Caco-2 (cell line): ENCODE measurements at regions not wholly inside any gene's neighbourhood (a gene's known extent, or its start where the extent isn't known, plus 50 kb on each side); places are given as distances from the start of the nearest gene placed in this dataset.

Source experiments
- BruUV-seq: library from RNA; stranded (reverse); fragments of 400-500 nt; replicated peaks from 2 replicates; lab custom pipeline; 2021; lab: Mats Ljungman, UMichigan
- CTCF ChIA-PET: fragments of 300-600 bp; sonication (Branson Sonifier 250); formaldehyde crosslinking; loops from one replicate; lab custom pipeline; 2022; ENCODE audit warnings: antibody characterized with exemption; lab: Charles Lee
- POLR2A ChIA-PET: fragments of 300-600 bp; sonication (Branson Sonifier 250); formaldehyde crosslinking; loops from one replicate; lab custom pipeline; 2022; ENCODE audit warnings: antibody characterized with exemption; lab: Charles Lee
- DNase-seq, 2 experiments: peaks; one replicate each; pipeline versions ENCODE4 v3.0.0 to v3.0.0-alpha.2; 2020 to 2022
- H3K27me3 ChIP-seq: replicated peaks from 2 replicates; pipeline ENCODE4 v1.6.0; 2011; ENCODE audit warnings: low read length; ENCODE audit not compliant: control insufficient read depth, insufficient read depth
- H3K36me3 ChIP-seq: 2 replicates; pipeline ENCODE4 v1.5.1; 2011; ENCODE audit warnings: low read length; ENCODE audit not compliant: control insufficient read depth, insufficient read depth
- H3K4me1 ChIP-seq: fragments of 250-450 bp; sonication (Bioruptor Pico); 2 replicates; pipeline ENCODE4 v1.5.1; 2020; ENCODE audit warnings: mild to moderate bottlenecking
- H3K4me3 ChIP-seq: 2 replicates; pipeline ENCODE4 v1.5.1; 2011; ENCODE audit warnings: low read depth, mild to moderate bottlenecking, control low read depth, low read length
- H3K9me3 ChIP-seq: fragments of 250-450 bp; sonication (Bioruptor Pico); 2 replicates; pipeline ENCODE4 v1.5.1; 2020; ENCODE audit warnings: mild to moderate bottlenecking, moderate library complexity
- H3K27ac Mint-ChIP-seq: one replicate; pipeline ENCODE4 v1.8.0; 2022; ENCODE audit warnings: mixed read lengths; ENCODE audit not compliant: unreplicated experiment
- H3K27me3 Mint-ChIP-seq: one replicate; pipeline ENCODE4 v1.8.0; 2022; ENCODE audit warnings: mixed read lengths; ENCODE audit not compliant: insufficient read depth, unreplicated experiment
- H3K36me3 Mint-ChIP-seq: one replicate; pipeline ENCODE4 v1.8.0; 2022; ENCODE audit warnings: mild to moderate bottlenecking, mixed read lengths; ENCODE audit not compliant: insufficient read depth, unreplicated experiment
- H3K4me1 Mint-ChIP-seq: one replicate; pipeline ENCODE4 v1.8.0; 2022; ENCODE audit warnings: low read depth, mixed read lengths; ENCODE audit not compliant: unreplicated experiment
- H3K4me3 Mint-ChIP-seq: one replicate; pipeline ENCODE4 v1.8.0; 2022; ENCODE audit warnings: mild to moderate bottlenecking, moderate library complexity, mixed read lengths; ENCODE audit not compliant: unreplicated experiment
- H3K9me3 Mint-ChIP-seq: one replicate; pipeline ENCODE4 v1.8.0; 2022; ENCODE audit warnings: mixed read lengths; ENCODE audit not compliant: unreplicated experiment
- CTCF ChIP-seq, 2 experiments: fragments of 200-600 bp in 1 of 2; IDR thresholded peaks; 1 replicate in 1 of 2; 2 replicates in 1 of 2; pipeline versions ENCODE4 v1.5.1 to v1.8.0; 2011 to 2022; ENCODE audit warnings: antibody characterized with exemption in 1 of 2, control low read depth in 1 of 2, inconsistent platforms in 1 of 2, low read depth in 1 of 2, low read length in 1 of 2, mild to moderate bottlenecking in 1 of 2, moderate library complexity in 1 of 2; ENCODE audit not compliant: insufficient read depth in 1 of 2, severe bottlenecking in 1 of 2, unreplicated experiment in 1 of 2
- intact Hi-C: fragments of 100-400 bp; cut with micrococcal nuclease; formaldehyde crosslinking; loops from one replicate; pipeline ENCODE4 v1.10.0; 2022; ENCODE audit not compliant: unreplicated experiment

- intact Hi-C loops: no loop called here
- no peaks in the 10 kb centered on the region for H3K9me3 ChIP-seq
- Mint-ChIP-seq H3K9me3 (no peaks in the 10 kb centered on the region), H3K4me3 (no peak overlapping the region), H3K27ac (no peak overlapping the region), H3K36me3 (no peaks in the 10 kb centered on the region), H3K27me3 (no peaks in the 10 kb centered on the region), H3K4me1 (no peaks in the 10 kb centered on the region)
- ChIA-PET POLR2A (no interaction called here), CTCF (no interaction called here)
- H3K4me3 ChIP-seq: no peak overlapping the region
- H3K36me3 ChIP-seq: no peaks in the 10 kb centered on the region
- TF ChIP-seq CTCF (IDR thresholded peaks at IDR 0.05; ENCODE audit: insufficient read depth in 1 of 2, low read depth in 1 of 2, low read length in 1 of 2, severe bottlenecking in 1 of 2, unreplicated experiment in 1 of 2): no peak
- H3K4me1 ChIP-seq: no peaks in the 10 kb centered on the region
- DNase-seq: no peak
- BruUV-seq: no TSS peak
- H3K27me3 ChIP-seq: no peaks in the 10 kb centered on the region
Measured at GRCh38 chr5:167780177-167780576, 511.3 kb upstream of the WWC1 start.

DNA sequence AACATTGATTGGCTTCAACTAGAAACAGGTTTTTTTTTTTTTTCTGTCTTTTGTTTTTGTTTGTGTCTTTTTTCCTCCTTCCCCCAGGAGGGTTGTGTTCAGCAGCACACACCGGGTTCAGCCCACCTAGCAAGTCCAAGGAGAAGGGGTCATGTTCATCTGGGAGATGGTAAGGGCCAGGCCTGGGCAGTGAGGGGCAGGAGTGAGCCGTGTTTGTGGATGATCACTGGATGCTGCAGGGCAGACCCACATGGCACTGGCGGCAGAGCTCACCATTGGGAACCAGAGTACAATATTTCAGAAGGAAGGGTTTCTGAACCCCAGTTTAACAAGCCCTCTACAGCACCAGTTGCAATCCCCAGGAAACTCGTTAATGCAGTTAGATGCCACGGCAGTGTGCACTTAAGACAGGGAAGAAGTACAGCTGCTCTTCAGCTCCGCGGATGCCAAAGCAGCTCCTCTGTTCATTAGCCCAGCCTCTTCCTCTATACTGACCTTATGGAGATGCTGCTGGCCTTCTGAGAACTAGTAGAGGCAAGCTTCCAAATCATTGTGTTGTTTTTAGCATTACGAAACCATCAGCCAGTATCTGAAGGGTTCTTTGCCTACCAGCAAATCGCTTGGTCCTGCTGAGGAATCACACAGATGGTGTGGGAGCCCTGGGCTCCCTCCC is 508.2 kb upstream of the WWC1 start:
- Mint-ChIP-seq H3K4me3 (no peak overlapping the region), H3K36me3 (no peaks in the 10 kb centered on the region), H3K27ac (no peak overlapping the region), H3K27me3 (no peaks in the 10 kb centered on the region), H3K9me3 (no peaks in the 10 kb centered on the region), H3K4me1 (no peaks in the 10 kb centered on the region)
- intact Hi-C loops: no loop called here
- Histone ChIP-seq H3K4me3 (no peak overlapping the region), H3K36me3 (no peaks in the 10 kb centered on the region), H3K27me3 (no peaks in the 10 kb centered on the region), H3K9me3 (no peaks in the 10 kb centered on the region), H3K4me1 (no peaks in the 10 kb centered on the region)
- POLR2A ChIA-PET: no interaction called here
- CTCF ChIA-PET: no interaction called here
- no peak for TF ChIP-seq CTCF (IDR thresholded peaks at IDR 0.05; ENCODE audit: insufficient read depth in 1 of 2, low read depth in 1 of 2, low read length in 1 of 2, severe bottlenecking in 1 of 2, unreplicated experiment in 1 of 2)
- no peak for DNase-seq
- BruUV-seq: no TSS peak

- Mint-ChIP-seq H3K9me3 (no peaks in the 10 kb centered on the region), H3K36me3 (no peaks in the 10 kb centered on the region), H3K4me3 (no peak overlapping the region), H3K27ac (no peak overlapping the region), H3K4me1 (no peaks in the 10 kb centered on the region), H3K27me3 (no peaks in the 10 kb centered on the region)
- no peaks in the 10 kb centered on the region for H3K9me3 ChIP-seq
- BruUV-seq: no TSS peak
- no peaks in the 10 kb centered on the region for H3K4me1 ChIP-seq
- DNase-seq: no peak
- H3K27me3 ChIP-seq: no peaks in the 10 kb centered on the region
- intact Hi-C loops: no loop called here
- H3K36me3 ChIP-seq: no peaks in the 10 kb centered on the region
- ChIA-PET CTCF (no interaction called here), POLR2A (no interaction called here)
- H3K4me3 ChIP-seq: no peak overlapping the region
- TF ChIP-seq CTCF (IDR thresholded peaks at IDR 0.05; ENCODE audit: insufficient read depth in 1 of 2, low read depth in 1 of 2, low read length in 1 of 2, severe bottlenecking in 1 of 2, unreplicated experiment in 1 of 2): no peak
Measured at GRCh38 chr5:167785106-167785505, 506.3 kb upstream of the WWC1 start.
